Keratinocyte (primary cell): ENCODE measurements at regions not wholly inside any gene's neighbourhood (a gene's known extent, or its start where the extent isn't known, plus 50 kb on each side); places are given as distances from the start of the nearest gene placed in this dataset.
"Not testable (repeated sequence)": the region's sequence is repeated elsewhere in the genome, so short reads cannot be mapped to it uniquely, and the experiment has no call there.

Experiments used
- CTCF ChIP-seq, 3 experiments: IDR thresholded peaks in 1 of 3; conservative IDR thresholded peaks in 1 of 3; optimal IDR thresholded peaks in 1 of 3; 2 replicates in 2 of 3; 3 replicates in 1 of 3; pipeline versions ENCODE3 to v1.5.1; 2011; ENCODE audit warnings: low read length in 3 of 3, mild to moderate bottlenecking in 3 of 3, moderate library complexity in 2 of 3, control low read depth in 1 of 3, inconsistent platforms in 1 of 3; ENCODE audit not compliant: insufficient read depth in 2 of 3; ENCODE audit errors: extremely low read depth in 1 of 3
- EZH2 ChIP-seq: IDR thresholded peaks from one replicate; pipeline ENCODE4 v1.6.1; 2012; ENCODE audit warnings: inconsistent platforms, mild to moderate bottlenecking, low read length, moderate library complexity

DNA sequence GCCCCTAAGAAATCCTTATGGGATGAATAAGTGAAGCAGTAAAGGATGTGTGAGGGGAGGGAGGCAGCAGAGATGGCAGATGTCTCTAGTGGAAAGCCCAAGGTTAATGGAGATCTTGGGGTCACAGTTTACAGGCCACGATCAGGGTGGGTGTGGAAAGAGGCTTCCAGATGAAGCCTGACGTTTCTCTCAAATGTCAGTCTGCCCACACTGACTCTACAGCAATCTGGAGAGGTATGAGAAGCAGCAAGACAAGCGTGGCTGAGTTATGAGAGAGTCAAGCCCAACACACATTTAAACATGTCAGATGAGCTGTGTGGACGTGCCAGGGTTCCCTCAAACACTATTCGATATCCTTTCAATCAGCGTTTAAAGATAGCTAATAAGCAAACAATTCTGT lies 308.2 kb downstream of the BCL2L11 start:
- TF ChIP-seq EZH2; CTCF (optimal IDR thresholded peaks at IDR 0.05 in 1 of 3, IDR thresholded peaks at IDR 0.05 in 1 of 3, conservative IDR thresholded peaks at IDR 0.05 in 1 of 3; ENCODE audit: extremely low read depth in 1 of 3, insufficient read depth in 2 of 3, low read length in 3 of 3): not testable (repeated sequence)
